Activated T-helper 1 cell treated with anti-CD3 and anti-CD28 coated beads, Interleukin-12 subunit alpha, Interleukin-12 subunit beta, Interleukin-2, Interleukin-4 antibody, amounts not matched to agents 30 ng/mL and 10 ng/mL and 1 ng/mL, durations not matched to agents 14 hours and 24 hours and 36 hours (primary cell): ENCODE measurements at regions not wholly inside any gene's neighbourhood (a gene's known extent, or its start where the extent isn't known, plus 50 kb on each side); places are given as distances from the start of the nearest gene placed in this dataset.

Experiments used
- DNase-seq: peaks from one replicate; pipeline ENCODE4 v3.0.0; 2021; ENCODE audit warnings: low spot score
- H3K27ac Mint-ChIP-seq: one replicate; pipeline ENCODE4 v1.8.0; 2021; ENCODE audit warnings: mild to moderate bottlenecking, mixed read lengths
- H3K27me3 Mint-ChIP-seq: one replicate; pipeline ENCODE4 v1.8.0; 2022; ENCODE audit warnings: mild to moderate bottlenecking, moderate library complexity, mixed read lengths; ENCODE audit not compliant: insufficient read depth
- H3K36me3 Mint-ChIP-seq: one replicate; pipeline ENCODE4 v1.8.0; 2021; ENCODE audit warnings: low read depth, mixed read lengths
- H3K4me1 Mint-ChIP-seq: one replicate; pipeline ENCODE4 v1.8.0; 2021; ENCODE audit warnings: low read depth, mixed read lengths
- H3K4me3 Mint-ChIP-seq: one replicate; pipeline ENCODE4 v1.8.0; 2021; ENCODE audit warnings: mild to moderate bottlenecking, moderate library complexity, mixed read lengths
- H3K9me3 Mint-ChIP-seq: one replicate; pipeline ENCODE4 v1.8.0; 2021; ENCODE audit warnings: mixed read lengths
- intact Hi-C: fragments of 100-400 bp; cut with micrococcal nuclease; formaldehyde crosslinking; loops from one replicate; pipeline ENCODE4 v1.15.1; 2024

- H3K4me3 Mint-ChIP-seq = no peak overlapping the region
- intact Hi-C loops = no loop called here
- H3K4me1 Mint-ChIP-seq = peaks cover 24% of the 10 kb centered on the region
- H3K36me3 Mint-ChIP-seq = no peaks in the 10 kb centered on the region
- no peaks in the 10 kb centered on the region for H3K27me3 Mint-ChIP-seq
- DNase-seq = no peak
- peaks cover 4% of the 10 kb centered on the region for H3K9me3 Mint-ChIP-seq
- H3K27ac Mint-ChIP-seq = peak overlapping the region; percentile 4
These were observed 193.2 kb upstream of the RFC3 start for GRCh38 chr13:33624740-33625139.

- Mint-ChIP-seq H3K4me3 (no peak overlapping the region), H3K4me1 (peaks cover 24% of the 10 kb centered on the region)
- intact Hi-C loops = no loop called here
These were observed 191.5 kb upstream of the RFC3 start for GRCh38 chr13:33626407-33626806.

GRCh38 chr13:33628662-33629061 is 189.3 kb upstream of the RFC3 start:
- Mint-ChIP-seq H3K36me3 (no peaks in the 10 kb centered on the region), H3K27me3 (no peaks in the 10 kb centered on the region), H3K4me3 (no peak overlapping the region), H3K9me3 (peaks cover 1% of the 10 kb centered on the region), H3K27ac (no peak overlapping the region), H3K4me1 (peaks cover 21% of the 10 kb centered on the region)
- no peak for DNase-seq
- intact Hi-C loops = no loop called here

More at GRCh38 chr13:33626407-33626806, 191.5 kb upstream of the RFC3 start:
- no peak overlapping the region for H3K27ac Mint-ChIP-seq
- H3K9me3 Mint-ChIP-seq = peaks cover 4% of the 10 kb centered on the region
- H3K27me3 Mint-ChIP-seq = no peaks in the 10 kb centered on the region
- H3K36me3 Mint-ChIP-seq = no peaks in the 10 kb centered on the region
- no peak for DNase-seq

GRCh38 chr13:33629605-33630360 is 188.2 kb upstream of the RFC3 start:
- no peaks in the 10 kb centered on the region for H3K9me3 Mint-ChIP-seq
- peaks cover 4% of the 10 kb centered on the region for H3K27me3 Mint-ChIP-seq
- H3K4me3 Mint-ChIP-seq = no peak overlapping the region
- DNase-seq = no peak
- H3K4me1 Mint-ChIP-seq = peaks cover 13% of the 10 kb centered on the region
- no peak overlapping the region for H3K27ac Mint-ChIP-seq
- intact Hi-C loops = no loop called here
- H3K36me3 Mint-ChIP-seq = no peaks in the 10 kb centered on the region

GRCh38 chr13:33633701-33634545 is 184.0 kb upstream of the RFC3 start:
- H3K9me3 Mint-ChIP-seq = peaks cover 5% of the 10 kb centered on the region
- peaks cover 4% of the 10 kb centered on the region for H3K36me3 Mint-ChIP-seq
- H3K4me1 Mint-ChIP-seq = peaks cover 18% of the 10 kb centered on the region
- no peak overlapping the region for H3K27ac Mint-ChIP-seq
- no peak for DNase-seq
- intact Hi-C loops = no loop called here
- H3K27me3 Mint-ChIP-seq = peaks cover 4% of the 10 kb centered on the region
- no peak overlapping the region for H3K4me3 Mint-ChIP-seq

GRCh38 chr13:33634546-33634982 is 183.4 kb upstream of the RFC3 start:
- Mint-ChIP-seq H3K4me1 (peaks cover 21% of the 10 kb centered on the region), H3K4me3 (no peak overlapping the region), H3K27ac (no peak overlapping the region), H3K36me3 (peaks cover 6% of the 10 kb centered on the region), H3K9me3 (peaks cover 6% of the 10 kb centered on the region), H3K27me3 (peaks cover 4% of the 10 kb centered on the region)
- no peak for DNase-seq
- intact Hi-C loops = no loop called here

- peaks cover 4% of the 10 kb centered on the region for H3K27me3 Mint-ChIP-seq
- H3K9me3 Mint-ChIP-seq = peaks cover 16% of the 10 kb centered on the region
- H3K27ac Mint-ChIP-seq = no peak overlapping the region
- H3K4me1 Mint-ChIP-seq = peaks cover 38% of the 10 kb centered on the region
- peaks cover 6% of the 10 kb centered on the region for H3K36me3 Mint-ChIP-seq
- no peak for DNase-seq
- no peak overlapping the region for H3K4me3 Mint-ChIP-seq
- intact Hi-C loops = loop anchor here (5.0 kb wide), 1 partner anchor 521 kb away; no protein-coding TSS in a partner anchor
These were observed 181.7 kb upstream of the RFC3 start for GRCh38 chr13:33636243-33636642.

GRCh38 chr13:33636955-33637670 is 180.8 kb upstream of the RFC3 start:
- peaks cover 6% of the 10 kb centered on the region for H3K36me3 Mint-ChIP-seq
- no peak overlapping the region for H3K4me3 Mint-ChIP-seq
- peaks cover 16% of the 10 kb centered on the region for H3K9me3 Mint-ChIP-seq
- H3K27ac Mint-ChIP-seq = no peak overlapping the region
- intact Hi-C loops = loop anchor here (5.0 kb wide), 1 partner anchor 520 kb away; no protein-coding TSS in a partner anchor
- H3K4me1 Mint-ChIP-seq = peaks cover 38% of the 10 kb centered on the region
- peaks cover 4% of the 10 kb centered on the region for H3K27me3 Mint-ChIP-seq
- no peak for DNase-seq

GRCh38 chr13:33637978-33638743 is 179.8 kb upstream of the RFC3 start:
- no peak for DNase-seq
- peaks cover 38% of the 10 kb centered on the region for H3K4me1 Mint-ChIP-seq
- peaks cover 16% of the 10 kb centered on the region for H3K9me3 Mint-ChIP-seq
- no peak overlapping the region for H3K4me3 Mint-ChIP-seq
- peak overlapping the region; percentile 6 for H3K27ac Mint-ChIP-seq
- H3K36me3 Mint-ChIP-seq = peaks cover 6% of the 10 kb centered on the region
- intact Hi-C loops = loop anchor here (5.0 kb wide), 1 partner anchor 519 kb away; no protein-coding TSS in a partner anchor
- H3K27me3 Mint-ChIP-seq = peaks cover 4% of the 10 kb centered on the region

GRCh38 chr13:33639158-33639557 is 178.8 kb upstream of the RFC3 start:
- no peak for DNase-seq
- Mint-ChIP-seq H3K36me3 (peaks cover 6% of the 10 kb centered on the region), H3K27ac (peak overlapping the region; percentile 75), H3K4me3 (no peak overlapping the region), H3K4me1 (peaks cover 40% of the 10 kb centered on the region), H3K9me3 (peaks cover 16% of the 10 kb centered on the region), H3K27me3 (peaks cover 4% of the 10 kb centered on the region)
- intact Hi-C loops = loop anchor here (1.0 to 5.0 kb wide), 4 partner anchors 26 to 518 kb away; no protein-coding TSS in a partner anchor

- peaks cover 16% of the 10 kb centered on the region for H3K9me3 Mint-ChIP-seq
- peaks cover 6% of the 10 kb centered on the region for H3K36me3 Mint-ChIP-seq
- DNase-seq = no peak
- H3K4me1 Mint-ChIP-seq = peaks cover 45% of the 10 kb centered on the region
- H3K27me3 Mint-ChIP-seq = peaks cover 2% of the 10 kb centered on the region
- intact Hi-C loops = loop anchor here (1.0 to 5.0 kb wide), 5 partner anchors 26 to 518 kb away; no protein-coding TSS in a partner anchor
- peak overlapping the region; percentile 75 for H3K27ac Mint-ChIP-seq
- no peak overlapping the region for H3K4me3 Mint-ChIP-seq
These were observed 178.3 kb upstream of the RFC3 start for GRCh38 chr13:33639626-33640080.

GRCh38 chr13:33640832-33641231 is 177.1 kb upstream of the RFC3 start:
- peaks cover 6% of the 10 kb centered on the region for H3K36me3 Mint-ChIP-seq

More at GRCh38 chr13:33640832-33641231, 177.1 kb upstream of the RFC3 start:
- H3K4me3 Mint-ChIP-seq = no peak overlapping the region
- H3K27me3 Mint-ChIP-seq = no peaks in the 10 kb centered on the region
- intact Hi-C loops = loop anchor here (1.0 kb wide), 1 partner anchor 82 kb away; no protein-coding TSS in a partner anchor
- no peak for DNase-seq
- H3K27ac Mint-ChIP-seq = no peak overlapping the region
- H3K9me3 Mint-ChIP-seq = peaks cover 16% of the 10 kb centered on the region
- peaks cover 55% of the 10 kb centered on the region for H3K4me1 Mint-ChIP-seq
